ENCODE measurements at regions not wholly inside any gene's neighbourhood (a gene's known extent, or its start where the extent isn't known, plus 50 kb on each side); places are given as distances from the start of the nearest gene placed in this dataset.

- peaks cover 2 to 11% of the 10 kb centered on the region in 2 donors for H3K4me1 ChIP-seq
- H3K4me3 ChIP-seq (replicated peaks in 1 of 3): no peak overlapping the region
- no peak for DNase-seq
- WGBS, 2 donors: 95% methylated on average over 4 of the region's 4 CpGs; no CpG with 5 or more reads in 1 of the 2 donors
- intact Hi-C loops (cut with DNase I): no loop called here
- H3K36me3 ChIP-seq: no peaks in the 10 kb centered on the region
- TF ChIP-seq CTCF (IDR thresholded peaks at IDR 0.05) (no peak), POLR2A (IDR thresholded peaks at IDR 0.05) (no peak)
- no peaks in the 10 kb centered on the region for H3K9me3 ChIP-seq
- no peaks in the 10 kb centered on the region for H3K27me3 ChIP-seq
- no peak overlapping the region for H3K27ac ChIP-seq
Observed at GRCh38 chr3:195012571-195012970, 258.4 kb downstream of the XXYLT1 start.

- H3K36me3 ChIP-seq: no peaks in the 10 kb centered on the region
- H3K4me1 ChIP-seq: peaks cover 0 to 6% of the 10 kb centered on the region in 2 donors
- H3K27ac ChIP-seq: no peak overlapping the region
- H3K27me3 ChIP-seq: no peaks in the 10 kb centered on the region
- DNase-seq: no peak
- WGBS, 2 donors: 86% methylated on average over 17 of the region's 17 CpGs
- H3K9me3 ChIP-seq: no peaks in the 10 kb centered on the region
- TF ChIP-seq POLR2A (IDR thresholded peaks at IDR 0.05): no peak
- TF ChIP-seq CTCF (IDR thresholded peaks at IDR 0.05): no peak
- intact Hi-C loops (cut with DNase I): no loop called here
- H3K4me3 ChIP-seq (replicated peaks in 1 of 3): no peak overlapping the region
Observed at GRCh38 chr3:195013411-195014361, 257.3 kb downstream of the XXYLT1 start.

- 71 to 73% methylated on average over 5 of the region's 5 CpGs for WGBS, 2 donors
- no peaks in the 10 kb centered on the region for H3K27me3 ChIP-seq
- H3K9me3 ChIP-seq: no peaks in the 10 kb centered on the region
- H3K27ac ChIP-seq: no peak overlapping the region
- intact Hi-C loops (cut with DNase I): no loop called here
- no peak overlapping the region for H3K4me3 ChIP-seq (replicated peaks in 1 of 3)
- H3K36me3 ChIP-seq: no peaks in the 10 kb centered on the region
- no peak for DNase-seq
- H3K4me1 ChIP-seq: peaks cover 0 to 6% of the 10 kb centered on the region in 2 donors
- TF ChIP-seq POLR2A (IDR thresholded peaks at IDR 0.05): no peak
- TF ChIP-seq CTCF (IDR thresholded peaks at IDR 0.05): no peak
Observed at GRCh38 chr3:195015021-195015420, 255.9 kb downstream of the XXYLT1 start.

- Histone ChIP-seq H3K27ac (no peak overlapping the region), H3K4me1 (peaks cover 0 to 6% of the 10 kb centered on the region in 2 donors), H3K36me3 (no peaks in the 10 kb centered on the region), H3K9me3 (no peaks in the 10 kb centered on the region), H3K27me3 (no peaks in the 10 kb centered on the region), H3K4me3 (replicated peaks in 1 of 3) (no peak overlapping the region)
- intact Hi-C loops (cut with DNase I): no loop called here
- TF ChIP-seq POLR2A (IDR thresholded peaks at IDR 0.05) (no peak), CTCF (IDR thresholded peaks at IDR 0.05) (no peak)
- no peak for DNase-seq
- WGBS, 2 donors: 77 to 87% methylated on average over 4 of the region's 4 CpGs
Observed at GRCh38 chr3:195017151-195017550, 253.8 kb downstream of the XXYLT1 start.

All from thyroid gland (tissue), 4 donors.